Adrenal gland (tissue), 9 donors: ENCODE measurements at regions not wholly inside any gene's neighbourhood (a gene's known extent, or its start where the extent isn't known, plus 50 kb on each side); places are given as distances from the start of the nearest gene placed in this dataset.

Experiments
- DNase-seq, 7 donors: peaks; one replicate each; pipeline ENCODE4 v3.0.0-alpha.2; 2019 to 2020
- H3K27ac ChIP-seq, 5 donors: fragments of 200-600 bp; sonication (generic) in 4 of 5; 1 replicate in 3 of 5; 2 replicates in 2 of 5; pipeline versions ENCODE4 v1.5.1 to v1.8.0; 2016 to 2020; ENCODE audit warnings: mild to moderate bottlenecking in 1 of 5
- H3K27me3 ChIP-seq: fragments of 200-600 bp; 2 replicates; pipeline ENCODE4 v1.8.0; 2021
- H3K36me3 ChIP-seq, 2 donors: fragments of 200-600 bp; replicated peaks in 1 of 2; 1 replicate in 1 of 2; 2 replicates in 1 of 2; pipeline versions ENCODE4 v1.5.1 to v1.8.0; 2018 to 2022
- H3K4me1 ChIP-seq, 2 donors: fragments of 200-600 bp; replicated peaks in 1 of 2; 1 replicate in 1 of 2; 2 replicates in 1 of 2; pipeline versions ENCODE4 v1.5.1 to v1.8.0; 2018 to 2021
- H3K4me3 ChIP-seq, 4 donors: fragments of 200-600 bp; sonication (generic) in 3 of 4; one replicate each; pipeline ENCODE4 v1.5.1; 2016 to 2018
- H3K9me3 ChIP-seq, 3 donors: fragments of 200-600 bp; sonication (generic) in 1 of 3; replicated peaks in 1 of 3; 1 replicate in 2 of 3; 2 replicates in 1 of 3; pipeline versions ENCODE4 v1.5.1 to v1.8.0; 2016 to 2021
- POLR2A ChIP-seq, 2 donors: fragments of 450-650 bp; IDR thresholded peaks; one replicate each; pipeline ENCODE4 v1.6.1; 2017; ENCODE audit warnings: antibody characterized with exemption in 2 of 2, mild to moderate bottlenecking in 2 of 2, moderate library complexity in 1 of 2
- WGBS, 4 donors: extraction: QIAGEN DNeasy Blood & Tissue Kit in 2 of 4; methylation state at CpG; one replicate each; pipeline versions ENCODE4 v1.1.5 to v1.1.7; 2013 to 2017; 5-methylcytosine and 5-hydroxymethylcytosine counted together
- intact Hi-C, 2 donors: fragments of 100-400 bp; cut with DNase I; formaldehyde crosslinking; loops; one replicate each; pipeline versions ENCODE4 v1.14.1 to v1.15.0; 2022 to 2023
- TF ChIP-seq, protein P1 (sequence below), 6 experiments: fragments of 450-650 bp in 4 of 6; fragments of 200-600 bp in 2 of 6; sonication (generic) in 1 of 6; IDR thresholded peaks; 1 replicate in 5 of 6; 2 replicates in 1 of 6; pipeline versions ENCODE4 v1.5.1 to v1.8.0; 2016 to 2021; ENCODE audit warnings: antibody characterized with exemption in 6 of 6, mild to moderate bottlenecking in 2 of 6, moderate library complexity in 1 of 6
- donor health status: healthy with polysubstance abuse.
- donor health status: Bipolar disorder and iron deficiency.
- donor health status: DM: yes; HTN: yes; CAD: no.
- donor health status: DM: no; HTN: no; CAD: no.
- donor health status: DM: no; HTN: no; CAD: no.

DNA sequence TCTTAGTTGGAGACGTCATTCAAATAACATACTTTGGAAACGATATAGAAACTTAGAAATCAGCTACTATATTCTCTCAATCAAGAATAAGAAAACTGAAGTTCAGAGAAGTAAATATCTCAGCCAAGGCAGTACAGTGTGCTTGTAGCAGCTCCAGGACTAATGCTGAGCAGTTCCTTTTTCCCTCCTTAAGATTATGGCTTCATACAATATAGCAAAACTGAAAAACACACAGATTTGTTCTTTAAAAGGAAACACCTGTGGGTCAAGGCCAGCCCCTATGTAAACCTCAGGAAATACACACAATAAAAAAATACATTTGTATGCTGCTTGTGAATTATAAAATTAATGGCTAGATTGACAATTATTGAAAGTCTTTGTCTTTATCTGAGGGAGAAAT lies 212.7 kb upstream of the EDNRB start:
- H3K4me3 ChIP-seq, result no peak overlapping the region
- no peak for DNase-seq
- 66 to 79% (median 70%) methylated on average over 2 of the region's 2 CpGs for WGBS, 4 donors
- no peak overlapping the region for H3K27ac ChIP-seq
- H3K4me1 ChIP-seq, result no peaks in the 10 kb centered on the region
- no peaks in the 10 kb centered on the region for H3K9me3 ChIP-seq
- no peaks in the 10 kb centered on the region for H3K36me3 ChIP-seq
- TF ChIP-seq POLR2A (IDR thresholded peaks at IDR 0.05), result no peak
- TF ChIP-seq, protein P1, sequence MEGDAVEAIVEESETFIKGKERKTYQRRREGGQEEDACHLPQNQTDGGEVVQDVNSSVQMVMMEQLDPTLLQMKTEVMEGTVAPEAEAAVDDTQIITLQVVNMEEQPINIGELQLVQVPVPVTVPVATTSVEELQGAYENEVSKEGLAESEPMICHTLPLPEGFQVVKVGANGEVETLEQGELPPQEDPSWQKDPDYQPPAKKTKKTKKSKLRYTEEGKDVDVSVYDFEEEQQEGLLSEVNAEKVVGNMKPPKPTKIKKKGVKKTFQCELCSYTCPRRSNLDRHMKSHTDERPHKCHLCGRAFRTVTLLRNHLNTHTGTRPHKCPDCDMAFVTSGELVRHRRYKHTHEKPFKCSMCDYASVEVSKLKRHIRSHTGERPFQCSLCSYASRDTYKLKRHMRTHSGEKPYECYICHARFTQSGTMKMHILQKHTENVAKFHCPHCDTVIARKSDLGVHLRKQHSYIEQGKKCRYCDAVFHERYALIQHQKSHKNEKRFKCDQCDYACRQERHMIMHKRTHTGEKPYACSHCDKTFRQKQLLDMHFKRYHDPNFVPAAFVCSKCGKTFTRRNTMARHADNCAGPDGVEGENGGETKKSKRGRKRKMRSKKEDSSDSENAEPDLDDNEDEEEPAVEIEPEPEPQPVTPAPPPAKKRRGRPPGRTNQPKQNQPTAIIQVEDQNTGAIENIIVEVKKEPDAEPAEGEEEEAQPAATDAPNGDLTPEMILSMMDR (IDR thresholded peaks at IDR 0.05), result no peak
- intact Hi-C loops, result no loop called here
- no peaks in the 10 kb centered on the region for H3K27me3 ChIP-seq

DNA sequence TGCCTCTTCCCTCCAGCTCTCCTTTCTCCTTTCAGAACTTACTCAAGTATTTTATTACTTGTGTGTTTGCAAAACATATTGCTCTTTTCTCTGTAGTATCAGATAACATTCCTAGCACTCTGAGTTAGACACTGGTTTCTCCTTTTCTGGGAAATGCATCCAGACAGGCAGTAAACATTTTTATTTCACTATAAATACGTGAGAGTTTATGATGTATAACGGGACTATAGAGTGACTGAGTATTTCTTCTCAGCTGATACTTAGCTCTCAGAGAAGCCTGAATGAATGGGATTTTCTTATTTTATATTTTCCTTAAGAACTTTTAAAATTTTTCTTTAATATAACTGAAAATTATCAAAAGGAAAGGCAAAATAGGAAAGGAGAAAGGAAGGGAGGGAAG lies 211.2 kb upstream of the EDNRB start:
- Histone ChIP-seq H3K4me1 (no peaks in the 10 kb centered on the region), H3K36me3 (no peaks in the 10 kb centered on the region), H3K9me3 (no peaks in the 10 kb centered on the region), H3K27ac (no peak overlapping the region), H3K27me3 (no peaks in the 10 kb centered on the region), H3K4me3 (no peak overlapping the region)
- intact Hi-C loops, result loop anchor here in 1 of 2 donors (5.0 kb wide), 1 partner anchor 353 kb away; no protein-coding TSS in a partner anchor
- DNase-seq, result no peak
- TF ChIP-seq POLR2A (IDR thresholded peaks at IDR 0.05), result no peak
- TF ChIP-seq, protein P1 (IDR thresholded peaks at IDR 0.05), result no peak
- 45 to 78% (median 51%) methylated on average over 2 of the region's 2 CpGs for WGBS, 4 donors

DNA sequence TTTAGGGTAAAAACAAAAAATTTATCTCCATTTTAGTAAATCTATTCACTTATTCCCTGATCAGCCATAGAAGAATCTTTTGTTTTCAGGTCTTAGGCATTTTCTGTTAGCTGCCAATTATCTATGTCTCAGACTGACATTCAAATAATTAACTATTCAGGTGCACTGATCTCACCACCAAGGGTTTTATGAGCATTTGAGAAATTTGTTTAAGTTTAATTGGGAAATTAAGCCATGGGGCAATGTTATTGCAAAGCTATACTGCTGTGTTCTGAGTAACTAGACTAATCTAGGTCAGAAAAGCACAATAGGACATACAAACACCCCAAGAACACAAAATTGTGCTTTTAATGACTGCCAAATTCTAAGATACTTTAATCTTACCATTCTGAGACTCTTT lies 210.7 kb upstream of the EDNRB start:
- H3K27me3 ChIP-seq, result no peaks in the 10 kb centered on the region
- no peaks in the 10 kb centered on the region for H3K36me3 ChIP-seq
- no peak overlapping the region for H3K4me3 ChIP-seq
- intact Hi-C loops, result loop anchor here in 1 of 2 donors (5.0 kb wide), 1 partner anchor 352 kb away; no protein-coding TSS in a partner anchor
- TF ChIP-seq POLR2A (IDR thresholded peaks at IDR 0.05), result no peak
- TF ChIP-seq, protein P1 (IDR thresholded peaks at IDR 0.05), result no peak
- no peak overlapping the region for H3K27ac ChIP-seq
- no peaks in the 10 kb centered on the region for H3K9me3 ChIP-seq
- no peak for DNase-seq
- H3K4me1 ChIP-seq, result no peaks in the 10 kb centered on the region

DNA sequence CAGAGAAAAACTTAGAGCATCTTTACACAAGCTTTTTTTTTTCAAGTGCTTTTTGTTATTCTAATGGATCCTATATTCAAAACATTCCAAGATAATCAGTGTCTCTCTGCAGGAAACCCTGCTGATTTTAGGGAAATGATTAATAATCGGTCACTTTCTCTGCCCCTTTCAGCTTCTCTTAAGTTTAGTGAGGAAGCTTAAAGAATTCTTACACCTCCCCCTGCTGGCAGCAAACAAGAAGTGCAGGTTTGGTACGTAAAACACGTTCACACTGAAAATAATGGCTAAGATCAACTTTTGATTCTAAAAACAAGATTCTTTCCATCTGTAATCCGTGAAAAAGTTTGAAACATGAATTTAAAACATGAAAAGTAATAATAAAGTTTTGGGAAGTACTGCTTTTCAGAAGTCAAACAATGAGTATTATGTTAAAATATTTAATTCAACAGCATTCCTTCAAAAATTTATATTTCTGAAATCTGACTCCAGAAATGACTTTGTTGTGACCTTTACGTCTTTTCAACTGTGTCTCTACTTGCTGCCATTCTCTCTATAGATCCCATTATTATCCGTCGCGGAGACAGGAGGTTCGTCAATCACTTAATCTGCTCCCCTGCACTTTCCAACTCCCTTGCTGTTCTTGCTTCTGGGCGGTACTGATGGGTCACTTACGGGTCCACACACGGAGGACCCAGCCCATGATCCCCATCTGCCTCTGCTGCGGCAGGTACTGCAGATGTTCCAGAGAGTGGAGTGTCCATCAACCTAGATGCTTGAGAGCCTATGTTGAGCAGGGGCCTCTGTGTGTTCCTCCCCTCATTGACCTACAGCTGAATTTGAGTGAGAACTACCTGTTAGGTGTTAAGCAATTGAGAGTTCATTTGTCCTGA lies 203.1 kb upstream of the EDNRB start:
- Histone ChIP-seq H3K4me3 (peak overlapping the region in 1 of 4 donors; percentile 30), H3K27ac (no peak overlapping the region), H3K36me3 (no peaks in the 10 kb centered on the region), H3K4me1 (no peaks in the 10 kb centered on the region), H3K27me3 (no peaks in the 10 kb centered on the region), H3K9me3 (no peaks in the 10 kb centered on the region)
- intact Hi-C loops, result no loop called here
- peak; percentile 33 to 79 (median 49) for DNase-seq
- WGBS, 4 donors, result 35 to 42% (median 40%) methylated on average over 13 of the region's 13 CpGs
- no peak for TF ChIP-seq POLR2A (IDR thresholded peaks at IDR 0.05)
- TF ChIP-seq, protein P1 (IDR thresholded peaks at IDR 0.05), result peak; percentile 79 to 89 (median 84)
